BJ (cell line): ENCODE measurements at regions not wholly inside any gene's neighbourhood (a gene's known extent, or its start where the extent isn't known, plus 50 kb on each side); places are given as distances from the start of the nearest gene placed in this dataset.

Experiments
- CTCF ChIA-PET: fragments of 350-600 bp; formaldehyde crosslinking; extraction: SDS; loops from one replicate; lab custom pipeline; 2021; ENCODE audit warnings: antibody characterized with exemption, inconsistent platforms; lab: Yijun Ruan, JAX
- POLR2A ChIA-PET: fragments of 300-600 bp; sonication (Branson Sonifier 250); formaldehyde crosslinking; extraction: SDS; loops from one replicate; lab custom pipeline; 2021; ENCODE audit warnings: antibody characterized with exemption; lab: Charles Lee
- DNase-seq: peaks from one replicate; pipeline ENCODE4 v3.0.0-alpha.2; 2011; ENCODE audit warnings: low read depth
- H3K27me3 ChIP-seq: 2 replicates; pipeline ENCODE4 v1.6.0; 2011; ENCODE audit warnings: low read length; ENCODE audit not compliant: control insufficient read depth, insufficient read depth
- H3K36me3 ChIP-seq: 2 replicates; pipeline ENCODE4 v1.5.1; 2011; ENCODE audit warnings: low read length; ENCODE audit not compliant: control insufficient read depth, insufficient read depth
- H3K4me3 ChIP-seq: 2 replicates; pipeline ENCODE4 v1.5.1; 2011; ENCODE audit warnings: low read depth, mild to moderate bottlenecking, control low read depth, low read length
- TF ChIP-seq, protein P1 (sequence below): IDR thresholded peaks from 2 replicates; pipeline ENCODE4 v1.5.1; 2011; ENCODE audit warnings: low read depth, mild to moderate bottlenecking, control low read depth, inconsistent platforms, low read length, moderate library complexity; ENCODE audit not compliant: insufficient read depth

GRCh38 chr6:54595844-54596243 is 250.7 kb upstream of the FAM83B start:
- Histone ChIP-seq H3K27me3 (no peaks in the 10 kb centered on the region), H3K36me3 (no peaks in the 10 kb centered on the region), H3K4me3 (no peak overlapping the region)
- POLR2A ChIA-PET, result no interaction called here
- TF ChIP-seq, protein P1, sequence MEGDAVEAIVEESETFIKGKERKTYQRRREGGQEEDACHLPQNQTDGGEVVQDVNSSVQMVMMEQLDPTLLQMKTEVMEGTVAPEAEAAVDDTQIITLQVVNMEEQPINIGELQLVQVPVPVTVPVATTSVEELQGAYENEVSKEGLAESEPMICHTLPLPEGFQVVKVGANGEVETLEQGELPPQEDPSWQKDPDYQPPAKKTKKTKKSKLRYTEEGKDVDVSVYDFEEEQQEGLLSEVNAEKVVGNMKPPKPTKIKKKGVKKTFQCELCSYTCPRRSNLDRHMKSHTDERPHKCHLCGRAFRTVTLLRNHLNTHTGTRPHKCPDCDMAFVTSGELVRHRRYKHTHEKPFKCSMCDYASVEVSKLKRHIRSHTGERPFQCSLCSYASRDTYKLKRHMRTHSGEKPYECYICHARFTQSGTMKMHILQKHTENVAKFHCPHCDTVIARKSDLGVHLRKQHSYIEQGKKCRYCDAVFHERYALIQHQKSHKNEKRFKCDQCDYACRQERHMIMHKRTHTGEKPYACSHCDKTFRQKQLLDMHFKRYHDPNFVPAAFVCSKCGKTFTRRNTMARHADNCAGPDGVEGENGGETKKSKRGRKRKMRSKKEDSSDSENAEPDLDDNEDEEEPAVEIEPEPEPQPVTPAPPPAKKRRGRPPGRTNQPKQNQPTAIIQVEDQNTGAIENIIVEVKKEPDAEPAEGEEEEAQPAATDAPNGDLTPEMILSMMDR, result no peak
- no peak for DNase-seq
- CTCF ChIA-PET, result no interaction called here

GRCh38 chr6:54598787-54599313 is 247.7 kb upstream of the FAM83B start:
- ChIA-PET POLR2A (no interaction called here), CTCF (interaction anchor here (1.0 kb wide), 1 partner anchor 11 kb away, joined by 3 read pairs; no protein-coding TSS in a partner anchor)
- no peak for DNase-seq
- TF ChIP-seq, protein P1, result no peak
- H3K4me3 ChIP-seq, result no peak overlapping the region
- no peaks in the 10 kb centered on the region for H3K27me3 ChIP-seq
- H3K36me3 ChIP-seq, result no peaks in the 10 kb centered on the region

- no peaks in the 10 kb centered on the region for H3K36me3 ChIP-seq
- TF ChIP-seq, protein P1, result no peak
- no peak for DNase-seq
- CTCF ChIA-PET, result no interaction called here
- no peaks in the 10 kb centered on the region for H3K27me3 ChIP-seq
- no peak overlapping the region for H3K4me3 ChIP-seq
- POLR2A ChIA-PET, result no interaction called here
Observed at GRCh38 chr6:54601600-54602300, 244.8 kb upstream of the FAM83B start.

GRCh38 chr6:54602591-54602990 is 244.0 kb upstream of the FAM83B start:
- ChIA-PET CTCF (no interaction called here), POLR2A (no interaction called here)
- H3K4me3 ChIP-seq, result no peak overlapping the region
- DNase-seq, result no peak
- no peaks in the 10 kb centered on the region for H3K27me3 ChIP-seq
- TF ChIP-seq, protein P1, result no peak
- H3K36me3 ChIP-seq, result no peaks in the 10 kb centered on the region

- no peaks in the 10 kb centered on the region for H3K36me3 ChIP-seq
- DNase-seq, result no peak
- H3K27me3 ChIP-seq, result no peaks in the 10 kb centered on the region
- ChIA-PET POLR2A (no interaction called here), CTCF (no interaction called here)
- H3K4me3 ChIP-seq, result no peak overlapping the region
- TF ChIP-seq, protein P1, result no peak
Observed at GRCh38 chr6:54609981-54610380, 236.6 kb upstream of the FAM83B start.
